ENCODE measurements at regions not wholly inside any gene's neighbourhood (a gene's known extent, or its start where the extent isn't known, plus 50 kb on each side); places are given as distances from the start of the nearest gene placed in this dataset.

GRCh38 chr11:70582886-70583641, 184.7 kb downstream of the CTTN start:
- Histone ChIP-seq H3K4me3 (ENCODE audit: low read depth, low read length) (no peak overlapping the region), H3K27me3 (replicated peaks) (no peaks in the 10 kb centered on the region), H3K36me3 (replicated peaks) (no peaks in the 10 kb centered on the region), H3K27ac (no peak overlapping the region)
- TF ChIP-seq CTCF (IDR thresholded peaks at IDR 0.05; ENCODE audit: low read depth, low read length, missing control alignments) = no peak
- DNase-seq = no peak
- in situ Hi-C loops (cut with HindIII; ENCODE audit: low pct_ligation_motif_present, low sequenced_read_pairs) = no loop called here

- Histone ChIP-seq H3K27ac (no peak overlapping the region), H3K36me3 (replicated peaks) (no peaks in the 10 kb centered on the region), H3K4me3 (ENCODE audit: low read depth, low read length) (no peak overlapping the region), H3K27me3 (replicated peaks) (no peaks in the 10 kb centered on the region)
- no peak for DNase-seq
- no peak for TF ChIP-seq CTCF (IDR thresholded peaks at IDR 0.05; ENCODE audit: low read depth, low read length, missing control alignments)
- in situ Hi-C loops (cut with HindIII; ENCODE audit: low pct_ligation_motif_present, low sequenced_read_pairs) = no loop called here
Measured at GRCh38 chr11:70583781-70584218, 185.5 kb downstream of the CTTN start.

GRCh38 chr11:70584498-70585235, 186.3 kb downstream of the CTTN start:
- no peak for DNase-seq
- H3K27ac ChIP-seq = no peak overlapping the region
- H3K4me3 ChIP-seq (ENCODE audit: low read depth, low read length) = no peak overlapping the region
- no peaks in the 10 kb centered on the region for H3K36me3 ChIP-seq (replicated peaks)
- H3K27me3 ChIP-seq (replicated peaks) = no peaks in the 10 kb centered on the region
- in situ Hi-C loops (cut with HindIII; ENCODE audit: low pct_ligation_motif_present, low sequenced_read_pairs) = no loop called here
- no peak for TF ChIP-seq CTCF (IDR thresholded peaks at IDR 0.05; ENCODE audit: low read depth, low read length, missing control alignments)

GRCh38 chr11:70585236-70585545, 186.9 kb downstream of the CTTN start:
- TF ChIP-seq CTCF (IDR thresholded peaks at IDR 0.05; ENCODE audit: low read depth, low read length, missing control alignments) = no peak
- no peak for DNase-seq
- Histone ChIP-seq H3K36me3 (replicated peaks) (no peaks in the 10 kb centered on the region), H3K4me3 (ENCODE audit: low read depth, low read length) (no peak overlapping the region), H3K27ac (no peak overlapping the region), H3K27me3 (replicated peaks) (no peaks in the 10 kb centered on the region)
- in situ Hi-C loops (cut with HindIII; ENCODE audit: low pct_ligation_motif_present, low sequenced_read_pairs) = no loop called here

GRCh38 chr11:70586261-70587074, 188.1 kb downstream of the CTTN start:
- no peak for DNase-seq
- in situ Hi-C loops (cut with HindIII; ENCODE audit: low pct_ligation_motif_present, low sequenced_read_pairs) = no loop called here
- Histone ChIP-seq H3K36me3 (replicated peaks) (no peaks in the 10 kb centered on the region), H3K27ac (no peak overlapping the region), H3K27me3 (replicated peaks) (no peaks in the 10 kb centered on the region), H3K4me3 (ENCODE audit: low read depth, low read length) (no peak overlapping the region)
- no peak for TF ChIP-seq CTCF (IDR thresholded peaks at IDR 0.05; ENCODE audit: low read depth, low read length, missing control alignments)
